Stomach (tissue), 8 donors: ENCODE measurements at regions not wholly inside any gene's neighbourhood (a gene's known extent, or its start where the extent isn't known, plus 50 kb on each side); places are given as distances from the start of the nearest gene placed in this dataset.

Source experiments
- DNase-seq, 2 donors: peaks; one replicate each; pipeline versions ENCODE4 v3.0.0 to v3.0.0-alpha.2; 2013 to 2019
- H3K27ac ChIP-seq, 5 donors: fragments of 200-600 bp in 4 of 5; sonication (generic) in 4 of 5; one replicate each; pipeline ENCODE4 v1.5.1; 2013 to 2019; ENCODE audit warnings: mild to moderate bottlenecking in 1 of 5, moderate library complexity in 1 of 5
- H3K27me3 ChIP-seq, 3 donors: fragments of 200-600 bp; sonication (generic); one replicate each; pipeline ENCODE4 v1.5.1; 2017 to 2019; ENCODE audit warnings: mixed run types in 1 of 3
- H3K36me3 ChIP-seq, 4 donors: fragments of 200-600 bp; sonication (generic); 1 replicate in 3 of 4; 2 replicates in 1 of 4; pipeline ENCODE4 v1.5.1; 2016 to 2019
- H3K4me1 ChIP-seq, 4 donors: fragments of 200-600 bp; sonication (generic); one replicate each; pipeline ENCODE4 v1.5.1; 2016 to 2019
- H3K4me3 ChIP-seq, 4 donors: fragments of 200-600 bp; sonication (generic) in 3 of 4; one replicate each; pipeline ENCODE4 v1.5.1; 2016 to 2019; ENCODE audit warnings: mild to moderate bottlenecking in 1 of 4
- H3K9me3 ChIP-seq, 4 donors: fragments of 200-600 bp; sonication (generic); one replicate each; pipeline ENCODE4 v1.5.1; 2016 to 2019
- EP300 ChIP-seq: sonication (generic); formaldehyde crosslinking; IDR thresholded peaks from one replicate; pipeline ENCODE4 v1.6.1; 2017; ENCODE audit warnings: antibody characterized with exemption
- POLR2A ChIP-seq, 4 donors: fragments of 450-650 bp; IDR thresholded peaks; one replicate each; pipeline ENCODE4 v1.6.1; 2016; ENCODE audit warnings: antibody characterized with exemption in 4 of 4, control low read depth in 2 of 4, mild to moderate bottlenecking in 1 of 4, moderate library complexity in 1 of 4
- POLR2AphosphoS5 ChIP-seq, 3 donors: sonication (generic); formaldehyde crosslinking; IDR thresholded peaks; one replicate each; pipeline ENCODE4 v1.6.1; 2016; ENCODE audit warnings: antibody characterized with exemption in 3 of 3
- WGBS, 5 donors: extraction: QIAGEN DNeasy Blood & Tissue Kit in 3 of 5; methylation state at CpG; one replicate each; pipeline versions ENCODE4 v1.1.5 to v1.1.7; 2013 to 2018; 5-methylcytosine and 5-hydroxymethylcytosine counted together
- intact Hi-C: fragments of 100-400 bp; cut with DNase I; formaldehyde crosslinking; loops from one replicate; pipeline ENCODE4 v1.15.1; 2023; ENCODE audit warnings: low total_unique reads
- TF ChIP-seq, protein P1 (sequence below), 7 experiments: fragments of 450-650 bp in 4 of 7; fragments of 200-600 bp in 3 of 7; sonication (generic) in 3 of 7; IDR thresholded peaks; one replicate each; pipeline ENCODE4 v1.5.1; 2016 to 2019; ENCODE audit warnings: antibody characterized with exemption in 7 of 7, control low read depth in 2 of 7, mild to moderate bottlenecking in 1 of 7
- donor health status: healthy with polysubstance abuse.
- donor health status: Bipolar disorder and iron deficiency.
- donor health status: healthy.

DNA sequence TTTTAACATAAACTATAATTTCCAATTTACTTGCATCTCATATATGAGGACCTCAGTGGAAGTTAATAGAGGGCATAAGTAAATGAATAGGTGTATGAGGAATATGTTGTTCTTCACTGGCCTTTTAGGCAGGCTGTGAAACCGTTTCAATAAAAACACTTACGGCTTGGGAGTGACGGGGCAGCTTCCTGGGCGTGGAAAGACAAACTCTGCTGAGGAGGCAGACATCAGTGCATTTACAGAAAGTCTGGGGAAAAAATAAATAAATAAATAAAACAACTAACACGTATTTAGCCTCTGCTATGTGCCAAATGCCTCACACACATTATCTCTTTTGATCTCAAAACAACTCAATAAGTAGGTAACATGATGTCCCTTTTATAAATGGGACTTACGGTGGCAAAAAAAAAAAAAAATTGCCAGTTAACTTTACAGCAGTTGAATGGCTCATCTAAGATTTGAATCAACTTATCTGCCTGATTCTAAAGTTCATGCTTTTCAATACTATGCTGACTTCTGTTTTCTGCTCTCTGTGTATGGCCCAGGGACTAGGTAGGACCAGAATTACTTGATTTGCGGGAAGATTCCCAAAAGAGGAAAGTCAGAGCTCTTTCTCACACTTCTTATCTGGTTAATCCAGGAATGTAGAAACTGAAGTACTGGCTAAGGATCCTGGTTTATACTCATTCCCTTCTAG is 77.5 kb upstream of the LRATD1 start:
- Histone ChIP-seq H3K36me3 (no peaks in the 10 kb centered on the region), H3K27ac (no peak overlapping the region), H3K4me3 (no peak overlapping the region), H3K4me1 (no peaks in the 10 kb centered on the region), H3K9me3 (no peaks in the 10 kb centered on the region), H3K27me3 (no peaks in the 10 kb centered on the region)
- DNase-seq: no peak
- WGBS, 5 donors: 39 to 71% (median 52%) methylated on average over 7 of the region's 7 CpGs
- TF ChIP-seq POLR2AphosphoS5 (IDR thresholded peaks at IDR 0.05) (no peak), POLR2A (IDR thresholded peaks at IDR 0.05) (no peak), EP300 (no peak)
- TF ChIP-seq, protein P1, sequence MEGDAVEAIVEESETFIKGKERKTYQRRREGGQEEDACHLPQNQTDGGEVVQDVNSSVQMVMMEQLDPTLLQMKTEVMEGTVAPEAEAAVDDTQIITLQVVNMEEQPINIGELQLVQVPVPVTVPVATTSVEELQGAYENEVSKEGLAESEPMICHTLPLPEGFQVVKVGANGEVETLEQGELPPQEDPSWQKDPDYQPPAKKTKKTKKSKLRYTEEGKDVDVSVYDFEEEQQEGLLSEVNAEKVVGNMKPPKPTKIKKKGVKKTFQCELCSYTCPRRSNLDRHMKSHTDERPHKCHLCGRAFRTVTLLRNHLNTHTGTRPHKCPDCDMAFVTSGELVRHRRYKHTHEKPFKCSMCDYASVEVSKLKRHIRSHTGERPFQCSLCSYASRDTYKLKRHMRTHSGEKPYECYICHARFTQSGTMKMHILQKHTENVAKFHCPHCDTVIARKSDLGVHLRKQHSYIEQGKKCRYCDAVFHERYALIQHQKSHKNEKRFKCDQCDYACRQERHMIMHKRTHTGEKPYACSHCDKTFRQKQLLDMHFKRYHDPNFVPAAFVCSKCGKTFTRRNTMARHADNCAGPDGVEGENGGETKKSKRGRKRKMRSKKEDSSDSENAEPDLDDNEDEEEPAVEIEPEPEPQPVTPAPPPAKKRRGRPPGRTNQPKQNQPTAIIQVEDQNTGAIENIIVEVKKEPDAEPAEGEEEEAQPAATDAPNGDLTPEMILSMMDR (IDR thresholded peaks at IDR 0.05): no peak
- intact Hi-C loops: no loop called here

DNA sequence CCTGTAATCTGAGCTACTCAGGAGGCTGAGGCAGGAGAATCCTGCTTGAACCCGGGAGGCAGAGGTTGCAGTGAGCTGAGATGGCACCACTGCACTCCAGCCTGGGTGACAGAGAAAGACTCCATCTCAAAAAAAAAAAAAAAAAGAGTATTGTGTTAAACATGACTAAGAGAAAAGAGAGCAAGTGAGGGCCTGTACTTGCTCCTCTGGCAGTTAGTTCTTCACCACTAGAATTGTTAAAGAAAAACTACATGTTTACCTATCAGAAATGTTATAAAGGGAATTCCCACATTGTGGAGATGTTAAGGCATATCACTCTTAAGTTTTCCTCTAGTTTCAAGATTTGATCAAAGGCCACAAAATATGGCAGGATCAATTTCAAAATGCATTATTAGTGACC is 75.4 kb upstream of the LRATD1 start:
- no peak for DNase-seq
- Histone ChIP-seq H3K4me1 (no peaks in the 10 kb centered on the region), H3K36me3 (no peaks in the 10 kb centered on the region), H3K27me3 (no peaks in the 10 kb centered on the region), H3K27ac (no peak overlapping the region), H3K4me3 (no peak overlapping the region), H3K9me3 (no peaks in the 10 kb centered on the region)
- WGBS, 5 donors: 67 to 85% (median 77%) methylated on average over 1 of the region's 1 CpG
- intact Hi-C loops: no loop called here
- TF ChIP-seq EP300: no peak
- TF ChIP-seq, protein P1 (IDR thresholded peaks at IDR 0.05): no peak
- TF ChIP-seq POLR2A (IDR thresholded peaks at IDR 0.05): no peak
- no peak for TF ChIP-seq POLR2AphosphoS5 (IDR thresholded peaks at IDR 0.05)

DNA sequence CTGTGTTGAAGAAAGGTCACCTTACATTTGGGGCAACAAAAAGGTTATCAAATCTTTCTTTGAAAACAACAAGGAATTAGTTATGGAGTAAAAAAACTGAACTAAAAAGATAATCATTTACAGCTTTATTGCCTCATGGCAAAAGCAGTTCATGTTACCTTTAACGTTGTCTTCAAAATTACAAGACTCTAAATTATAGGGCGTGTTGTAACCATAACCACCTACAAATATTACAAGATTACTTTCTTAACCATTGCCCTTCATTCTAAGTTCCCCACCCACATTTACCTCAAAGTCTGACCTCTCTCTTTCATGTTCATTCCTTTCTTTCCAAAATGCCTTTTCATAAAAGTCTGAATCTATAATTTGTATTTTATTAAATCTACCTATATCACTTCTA is 74.6 kb upstream of the LRATD1 start:
- 38 to 59% (median 41%) methylated on average over 2 of the region's 2 CpGs for WGBS, 5 donors
- peak in 1 of 2 donors; percentile 37 for DNase-seq
- no peak overlapping the region for H3K4me3 ChIP-seq
- H3K27me3 ChIP-seq: no peaks in the 10 kb centered on the region
- intact Hi-C loops: no loop called here
- no peaks in the 10 kb centered on the region for H3K9me3 ChIP-seq
- TF ChIP-seq, protein P1 (IDR thresholded peaks at IDR 0.05): no peak
- TF ChIP-seq POLR2AphosphoS5 (IDR thresholded peaks at IDR 0.05): no peak
- H3K4me1 ChIP-seq: no peaks in the 10 kb centered on the region
- no peaks in the 10 kb centered on the region for H3K36me3 ChIP-seq
- no peak overlapping the region for H3K27ac ChIP-seq

DNA sequence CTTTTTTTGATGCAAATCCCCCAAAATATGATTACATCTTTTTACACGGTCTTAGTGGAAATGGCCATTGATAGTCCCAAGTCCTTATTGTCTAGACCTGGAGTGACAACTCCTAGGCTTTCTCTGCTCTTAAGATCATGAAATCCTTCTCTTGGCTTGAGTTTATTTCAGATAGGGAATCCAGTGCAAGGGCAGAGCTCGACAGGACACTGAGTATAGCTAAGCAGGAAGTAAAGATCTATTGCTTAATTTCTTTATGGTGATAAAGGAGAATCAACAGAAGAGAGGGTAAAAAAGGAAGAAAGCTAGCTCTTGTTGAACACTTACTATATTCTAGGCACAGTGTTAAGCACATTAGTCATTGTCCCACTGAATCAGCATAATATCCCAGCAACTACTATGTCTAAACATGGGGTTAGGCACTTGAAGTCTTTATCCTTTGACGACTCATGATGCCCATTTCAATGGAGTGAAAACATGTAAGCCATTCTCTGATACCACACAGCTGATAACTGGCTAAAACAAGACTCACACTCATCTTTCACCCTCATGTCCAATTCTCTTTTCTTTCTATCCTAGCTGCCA is 74.1 kb upstream of the LRATD1 start:
- Histone ChIP-seq H3K4me1 (no peaks in the 10 kb centered on the region), H3K27ac (no peak overlapping the region), H3K36me3 (no peaks in the 10 kb centered on the region), H3K4me3 (no peak overlapping the region), H3K9me3 (no peaks in the 10 kb centered on the region), H3K27me3 (no peaks in the 10 kb centered on the region)
- intact Hi-C loops: no loop called here
- no peak for DNase-seq
- TF ChIP-seq EP300: no peak
- no peak for TF ChIP-seq POLR2A (IDR thresholded peaks at IDR 0.05)
- TF ChIP-seq, protein P1 (IDR thresholded peaks at IDR 0.05): no peak
- TF ChIP-seq POLR2AphosphoS5 (IDR thresholded peaks at IDR 0.05): no peak
- WGBS, 5 donors: 60 to 81% (median 65%) methylated on average over 3 of the region's 3 CpGs
